CD4-positive, alpha-beta memory T cell (primary cell): ENCODE measurements at regions not wholly inside any gene's neighbourhood (a gene's known extent, or its start where the extent isn't known, plus 50 kb on each side); places are given as distances from the start of the nearest gene placed in this dataset.

Experiments used
- CTCF ChIA-PET: fragments of 350-600 bp; sonication (Branson Sonifier 250); formaldehyde crosslinking; loops from one replicate; lab custom pipeline; 2021; ENCODE audit warnings: inconsistent platforms; ENCODE audit not compliant: partially characterized antibody; lab: Charles Lee
- POLR2A ChIA-PET: fragments of 350-600 bp; sonication (Branson Sonifier 250); formaldehyde crosslinking; loops from one replicate; lab custom pipeline; 2021; ENCODE audit not compliant: partially characterized antibody; lab: Charles Lee
- DNase-seq, 5 donors: peaks; one replicate each; pipeline versions ENCODE4 v3.0.0 to v3.0.0-alpha.2; 2020 to 2022; ENCODE audit warnings: mixed read lengths in 1 of 5
- H3K27ac ChIP-seq: one replicate; pipeline ENCODE4 v1.7.0; 2013; ENCODE audit warnings: low read depth, low read length
- H3K27me3 ChIP-seq: 2 replicates; pipeline ENCODE4 v1.7.0; 2013; ENCODE audit warnings: mild to moderate bottlenecking, low read length, moderate library complexity; ENCODE audit not compliant: insufficient read depth
- H3K36me3 ChIP-seq: 2 replicates; pipeline ENCODE4 v1.7.0; 2013; ENCODE audit warnings: mild to moderate bottlenecking, low read length, moderate library complexity; ENCODE audit not compliant: insufficient read depth
- H3K4me1 ChIP-seq: 2 replicates; pipeline ENCODE4 v1.7.0; 2013; ENCODE audit warnings: mild to moderate bottlenecking, low read length, moderate library complexity; ENCODE audit not compliant: insufficient read depth
- H3K4me3 ChIP-seq, 2 donors: one replicate each; pipeline ENCODE4 v1.7.0; 2013; ENCODE audit warnings: low read length in 2 of 2, mild to moderate bottlenecking in 1 of 2
- H3K9me3 ChIP-seq, 2 donors: one replicate each; pipeline ENCODE4 v1.7.0; 2013; ENCODE audit warnings: low read length in 2 of 2, control low read depth in 1 of 2; ENCODE audit not compliant: control insufficient read depth in 1 of 2
- H3K27ac Mint-ChIP-seq, 7 donors: one replicate each; pipeline ENCODE4 v1.8.0; 2020 to 2021; ENCODE audit warnings: mixed read lengths in 7 of 7, mild to moderate bottlenecking in 6 of 7, inconsistent platforms in 3 of 7, moderate library complexity in 3 of 7
- H3K27me3 Mint-ChIP-seq, 2 donors: one replicate each; pipeline ENCODE4 v1.8.0; 2020 to 2021; ENCODE audit warnings: mixed read lengths in 2 of 2
- H3K36me3 Mint-ChIP-seq, 2 donors: one replicate each; pipeline ENCODE4 v1.8.0; 2020 to 2021; ENCODE audit warnings: mixed read lengths in 2 of 2, inconsistent platforms in 1 of 2, mild to moderate bottlenecking in 1 of 2
- H3K4me1 Mint-ChIP-seq, 4 donors: one replicate each; pipeline ENCODE4 v1.8.0; 2020 to 2021; ENCODE audit warnings: mixed read lengths in 4 of 4, mild to moderate bottlenecking in 1 of 4
- H3K4me3 Mint-ChIP-seq, 8 donors: one replicate each; pipeline ENCODE4 v1.8.0; 2020 to 2021; ENCODE audit warnings: mixed read lengths in 8 of 8, mild to moderate bottlenecking in 7 of 8, moderate library complexity in 6 of 8, inconsistent platforms in 3 of 8
- H3K9me3 Mint-ChIP-seq, 8 donors: one replicate each; pipeline ENCODE4 v1.8.0; 2020 to 2021; ENCODE audit warnings: mixed read lengths in 8 of 8, mild to moderate bottlenecking in 5 of 8, inconsistent platforms in 3 of 8, moderate library complexity in 1 of 8
- intact Hi-C: fragments of 100-400 bp; cut with micrococcal nuclease; formaldehyde crosslinking; loops from one replicate; pipeline ENCODE4 v1.15.1; 2023

DNA sequence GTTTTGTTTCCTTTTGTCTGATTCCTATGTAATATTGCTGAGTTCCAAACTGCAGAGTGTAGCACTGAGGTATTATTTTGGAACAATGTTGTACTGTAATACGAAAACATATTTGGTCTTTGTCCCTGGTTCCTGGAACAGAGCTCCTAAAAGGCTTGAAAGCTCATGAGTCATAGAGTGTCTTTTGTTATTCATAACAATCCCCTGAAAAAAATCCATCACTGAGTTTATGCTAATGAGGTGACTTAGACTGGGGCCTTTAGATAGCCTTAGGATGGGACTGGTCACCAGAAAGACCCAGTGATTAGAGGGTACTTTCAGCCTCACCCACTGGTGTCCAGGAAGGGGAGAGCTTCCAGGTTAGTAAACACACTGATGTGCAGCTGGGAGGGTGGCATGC lies 132.7 kb upstream of the POU5F2 start:
- ChIA-PET CTCF (no interaction called here), POLR2A (no interaction called here)
- Histone ChIP-seq H3K4me1 (no peaks in the 10 kb centered on the region), H3K4me3 (no peak overlapping the region), H3K27ac (no peak overlapping the region), H3K27me3 (no peaks in the 10 kb centered on the region), H3K36me3 (no peaks in the 10 kb centered on the region), H3K9me3 (no peaks in the 10 kb centered on the region)
- Mint-ChIP-seq H3K36me3 (peaks cover 24 to 63% of the 10 kb centered on the region in 2 donors), H3K9me3 (peaks cover 0 to 2% (median 0%) of the 10 kb centered on the region in 8 donors), H3K4me3 (no peak overlapping the region), H3K4me1 (peaks cover 0 to 1% (median 0%) of the 10 kb centered on the region in 4 donors), H3K27me3 (no peaks in the 10 kb centered on the region), H3K27ac (no peak overlapping the region)
- DNase-seq = no peak
- intact Hi-C loops = no loop called here

- no peaks in the 10 kb centered on the region for H3K27me3 ChIP-seq
- peaks cover 21 to 59% of the 10 kb centered on the region in 2 donors for H3K36me3 Mint-ChIP-seq
- intact Hi-C loops = no loop called here
These were observed 131.9 kb upstream of the POU5F2 start for GRCh38 chr5:93873211-93873736.

DNA sequence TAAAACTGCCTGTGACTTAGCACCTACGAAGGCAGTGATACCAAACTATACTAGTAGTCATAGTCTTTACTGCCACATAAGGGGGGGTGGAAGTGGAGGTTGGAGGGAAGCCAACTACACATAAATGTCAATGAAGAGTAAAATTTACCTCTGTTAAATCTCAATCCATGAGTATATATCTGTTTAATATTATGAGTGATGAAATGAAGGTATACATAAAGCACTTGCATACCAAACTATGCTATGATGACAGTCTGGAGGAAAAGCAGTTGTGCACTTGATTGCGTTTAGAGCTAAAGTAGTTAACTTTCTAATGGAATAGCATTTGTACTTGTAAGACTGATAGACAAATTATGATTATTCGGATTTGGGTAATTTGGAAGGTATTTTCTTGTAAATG lies 129.2 kb upstream of the POU5F2 start:
- Mint-ChIP-seq H3K4me1 (peaks cover 0 to 1% (median 0%) of the 10 kb centered on the region in 4 donors), H3K9me3 (peaks cover 0 to 2% (median 0%) of the 10 kb centered on the region in 8 donors), H3K27me3 (no peaks in the 10 kb centered on the region), H3K4me3 (no peak overlapping the region), H3K27ac (no peak overlapping the region), H3K36me3 (peaks cover 25 to 54% of the 10 kb centered on the region in 2 donors)
- Histone ChIP-seq H3K9me3 (no peaks in the 10 kb centered on the region), H3K4me1 (no peaks in the 10 kb centered on the region), H3K36me3 (no peaks in the 10 kb centered on the region), H3K27me3 (no peaks in the 10 kb centered on the region), H3K27ac (no peak overlapping the region), H3K4me3 (no peak overlapping the region)
- ChIA-PET CTCF (no interaction called here), POLR2A (no interaction called here)
- DNase-seq = no peak
- intact Hi-C loops = no loop called here

More at GRCh38 chr5:93873211-93873736, 131.9 kb upstream of the POU5F2 start:
- Histone ChIP-seq H3K36me3 (no peaks in the 10 kb centered on the region), H3K4me1 (no peaks in the 10 kb centered on the region), H3K4me3 (no peak overlapping the region), H3K27ac (no peak overlapping the region), H3K9me3 (no peaks in the 10 kb centered on the region)
- Mint-ChIP-seq H3K4me3 (no peak overlapping the region), H3K27me3 (no peaks in the 10 kb centered on the region), H3K4me1 (peaks cover 0 to 1% (median 0%) of the 10 kb centered on the region in 4 donors), H3K27ac (no peak overlapping the region), H3K9me3 (peaks cover 0 to 2% (median 0%) of the 10 kb centered on the region in 8 donors)
- POLR2A ChIA-PET = no interaction called here
- CTCF ChIA-PET = no interaction called here
- no peak for DNase-seq

DNA sequence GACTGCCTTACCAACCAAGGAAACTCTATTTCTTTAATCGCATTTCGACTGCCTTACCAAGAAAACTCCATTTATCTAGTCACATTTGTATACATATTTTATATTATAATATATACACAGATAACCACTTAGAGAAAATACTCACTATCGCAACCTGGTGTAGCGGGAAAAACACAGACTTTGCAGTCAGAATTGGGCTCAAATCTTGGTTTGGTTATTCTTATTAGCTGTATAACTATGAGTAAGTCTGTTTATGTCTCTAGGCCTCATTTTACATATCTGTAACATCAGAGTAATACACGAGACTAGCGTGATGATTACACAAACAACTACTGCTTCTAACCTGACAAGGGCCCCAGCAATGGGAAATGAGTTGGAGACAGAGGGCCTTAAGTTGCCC lies 127.5 kb upstream of the POU5F2 start:
- H3K27me3 ChIP-seq = no peaks in the 10 kb centered on the region
- DNase-seq = no peak
- intact Hi-C loops = no loop called here
- Mint-ChIP-seq H3K4me3 (no peak overlapping the region), H3K4me1 (peaks cover 0 to 1% (median 0%) of the 10 kb centered on the region in 4 donors), H3K36me3 (peaks cover 30 to 54% of the 10 kb centered on the region in 2 donors), H3K27ac (no peak overlapping the region), H3K9me3 (peaks cover 0 to 2% (median 0%) of the 10 kb centered on the region in 8 donors), H3K27me3 (no peaks in the 10 kb centered on the region)
- H3K36me3 ChIP-seq = no peaks in the 10 kb centered on the region
- H3K27ac ChIP-seq = no peak overlapping the region
- no peaks in the 10 kb centered on the region for H3K4me1 ChIP-seq
- CTCF ChIA-PET = no interaction called here
- H3K4me3 ChIP-seq = no peak overlapping the region
- no peaks in the 10 kb centered on the region for H3K9me3 ChIP-seq
- POLR2A ChIA-PET = no interaction called here

- H3K27ac ChIP-seq = no peak overlapping the region
- ChIA-PET CTCF (no interaction called here), POLR2A (no interaction called here)
- Mint-ChIP-seq H3K4me1 (peaks cover 0 to 1% (median 0%) of the 10 kb centered on the region in 4 donors), H3K9me3 (peaks cover 0 to 26% (median 12%) of the 10 kb centered on the region in 8 donors), H3K36me3 (peaks cover 24 to 26% of the 10 kb centered on the region in 2 donors), H3K27ac (no peak overlapping the region), H3K27me3 (no peaks in the 10 kb centered on the region), H3K4me3 (no peak overlapping the region)
- no peaks in the 10 kb centered on the region for H3K9me3 ChIP-seq
- H3K4me1 ChIP-seq = no peaks in the 10 kb centered on the region
- no peak overlapping the region for H3K4me3 ChIP-seq
- H3K27me3 ChIP-seq = no peaks in the 10 kb centered on the region
- intact Hi-C loops = no loop called here
- DNase-seq = no peak
- no peaks in the 10 kb centered on the region for H3K36me3 ChIP-seq
These were observed 108.9 kb upstream of the POU5F2 start for GRCh38 chr5:93850311-93850710.

- no peak for DNase-seq
- Mint-ChIP-seq H3K4me1 (peaks cover 0 to 2% (median 0%) of the 10 kb centered on the region in 4 donors), H3K36me3 (peaks cover 36 to 59% of the 10 kb centered on the region in 2 donors), H3K9me3 (peaks cover 0 to 43% (median 28%) of the 10 kb centered on the region in 8 donors), H3K4me3 (no peak overlapping the region), H3K27me3 (no peaks in the 10 kb centered on the region), H3K27ac (no peak overlapping the region)
- Histone ChIP-seq H3K36me3 (no peaks in the 10 kb centered on the region), H3K4me3 (no peak overlapping the region), H3K27ac (no peak overlapping the region), H3K9me3 (peaks cover 0 to 5% of the 10 kb centered on the region in 2 donors), H3K4me1 (no peaks in the 10 kb centered on the region), H3K27me3 (no peaks in the 10 kb centered on the region)
- ChIA-PET POLR2A (no interaction called here), CTCF (no interaction called here)
- intact Hi-C loops = no loop called here
These were observed 104.0 kb upstream of the POU5F2 start for GRCh38 chr5:93845376-93845775.

DNA sequence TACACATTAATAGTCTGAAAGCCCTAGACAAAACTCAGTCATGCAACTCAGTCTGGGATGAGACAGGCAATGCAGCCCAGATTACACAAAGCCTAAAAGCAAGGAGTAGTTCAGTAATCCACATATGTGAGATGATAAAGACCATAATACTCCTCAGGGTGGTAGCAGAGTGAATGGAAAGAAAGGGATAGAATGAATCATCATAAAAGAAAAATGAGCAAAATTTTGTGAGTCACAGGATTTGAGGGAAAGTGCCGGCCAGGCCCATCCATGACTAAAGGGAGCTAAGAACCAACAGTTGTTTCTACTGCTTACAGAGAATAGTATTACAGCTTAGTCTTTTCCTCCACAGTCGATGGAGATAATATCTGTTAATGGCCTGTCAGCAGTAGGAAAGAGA lies 90.0 kb upstream of the POU5F2 start:
- Mint-ChIP-seq H3K4me3 (no peak overlapping the region), H3K27ac (peak overlapping the region in 1 of 7 donors; percentile 17), H3K27me3 (no peaks in the 10 kb centered on the region), H3K9me3 (peaks cover 3 to 26% (median 11%) of the 10 kb centered on the region in 8 donors), H3K36me3 (peaks cover 31 to 35% of the 10 kb centered on the region in 2 donors), H3K4me1 (no peaks in the 10 kb centered on the region)
- no peaks in the 10 kb centered on the region for H3K27me3 ChIP-seq
- POLR2A ChIA-PET = no interaction called here
- intact Hi-C loops = no loop called here
- no peaks in the 10 kb centered on the region for H3K36me3 ChIP-seq
- no peaks in the 10 kb centered on the region for H3K9me3 ChIP-seq
- DNase-seq = no peak
- no peak overlapping the region for H3K27ac ChIP-seq
- H3K4me1 ChIP-seq = no peaks in the 10 kb centered on the region
- no peak overlapping the region for H3K4me3 ChIP-seq
- CTCF ChIA-PET = no interaction called here
